HepG2 (cell line): ENCODE measurements at regions not wholly inside any gene's neighbourhood (a gene's known extent, or its start where the extent isn't known, plus 50 kb on each side); places are given as distances from the start of the nearest gene placed in this dataset.

Experiments used
- ATAC-seq: fragments of 200-7000 bp; cut with Tn5 transposase; 3 replicates; pipeline ENCODE4 v1.9.1; 2020; ENCODE audit warnings: mild to moderate bottlenecking, moderate library complexity
- BruUV-seq: library from RNA; stranded (reverse); fragments of 400-500 nt; replicated peaks from 2 replicates; lab custom pipeline; 2021; lab: Mats Ljungman, UMichigan
- CTCF ChIA-PET: fragments of 300-600 bp; formaldehyde crosslinking; extraction: SDS; loops from one replicate; lab custom pipeline; 2021; ENCODE audit warnings: low total read pairs, inconsistent platforms, low intra/inter-chr PET ratio; lab: Yijun Ruan, JAX
- POLR2A ChIA-PET: fragments of 350-600 bp; sonication (Branson Sonifier 250); formaldehyde crosslinking; loops from one replicate; lab custom pipeline; 2020; ENCODE audit warnings: antibody characterized with exemption, inconsistent platforms; lab: Yijun Ruan, JAX
- DNase-seq: peaks from one replicate; pipeline ENCODE4 v3.0.0-alpha.2; 2015; ENCODE audit warnings: low spot score
- FAIRE-seq: peaks from 3 replicates; lab custom pipeline; 2011; peaks lifted over from hg19 to GRCh38; lab: Jason Lieb, UNC
- H2AFZ ChIP-seq: one replicate; pipeline ENCODE4 v1.6.1; 2011; ENCODE audit warnings: low read length, inconsistent platforms
- H3K27ac ChIP-seq: fragments of 300-600 bp; 3 replicates; pipeline ENCODE4 v1.8.0; 2011; ENCODE audit warnings: mixed run types, mild to moderate bottlenecking, mixed read lengths, low read length, inconsistent platforms; ENCODE audit not compliant: insufficient read depth; ENCODE audit errors: extremely low read length
- H3K27me3 ChIP-seq, 2 experiments: fragments of 200-600 bp in 1 of 2; 2 replicates in 1 of 2; 3 replicates in 1 of 2; pipeline versions ENCODE4 v1.6.0 to v1.8.0; 2011; ENCODE audit warnings: low read length in 2 of 2, mild to moderate bottlenecking in 2 of 2, moderate library complexity in 2 of 2, inconsistent platforms in 1 of 2; ENCODE audit not compliant: insufficient read depth in 2 of 2, control insufficient read depth in 1 of 2
- H3K36me3 ChIP-seq, 2 experiments: fragments of 200-600 bp in 1 of 2; replicated peaks in 1 of 2; 2 replicates in 1 of 2; 3 replicates in 1 of 2; pipeline versions ENCODE4 v1.5.1 to v1.8.0; 2011; ENCODE audit warnings: low read length in 2 of 2, inconsistent platforms in 1 of 2; ENCODE audit not compliant: insufficient read depth in 2 of 2, control insufficient read depth in 1 of 2
- H3K4me1 ChIP-seq: 2 replicates; pipeline ENCODE4 v1.5.1; 2012; ENCODE audit warnings: low read length, inconsistent platforms; ENCODE audit not compliant: insufficient read depth
- H3K4me2 ChIP-seq: 2 replicates; pipeline ENCODE4 v1.6.0; 2011; ENCODE audit warnings: low read depth, low read length, inconsistent platforms
- H3K4me3 ChIP-seq, 3 experiments: fragments of 200-600 bp in 1 of 3; sonication (generic), shearing (Covaris generic) in 1 of 3; replicated peaks in 1 of 3; 2 replicates each; pipeline ENCODE4 v1.5.1; 2011 to 2016; ENCODE audit warnings: low read length in 3 of 3, inconsistent platforms in 2 of 3, low read depth in 2 of 3, mild to moderate bottlenecking in 2 of 3, control low read depth in 1 of 3, mixed read lengths in 1 of 3; ENCODE audit not compliant: insufficient read depth in 1 of 3
- H3K79me2 ChIP-seq: one replicate; pipeline ENCODE4 v1.6.1; 2011; ENCODE audit warnings: low read length, inconsistent platforms; ENCODE audit not compliant: insufficient read depth
- H3K9ac ChIP-seq: 2 replicates; pipeline ENCODE4 v1.6.0; 2011; ENCODE audit warnings: mild to moderate bottlenecking, low read depth, low read length, inconsistent platforms; ENCODE audit not compliant: insufficient read depth
- H3K9me3 ChIP-seq: 2 replicates; pipeline ENCODE4 v1.5.1; 2012; ENCODE audit warnings: mild to moderate bottlenecking, low read length
- H4K20me1 ChIP-seq: 2 replicates; pipeline ENCODE4 v1.6.0; 2011; ENCODE audit warnings: inconsistent platforms, mild to moderate bottlenecking, low read length, moderate library complexity; ENCODE audit not compliant: insufficient read depth
- GMEB1 ChIP-seq: sonication (generic); formaldehyde crosslinking; IDR thresholded peaks from 2 replicates; pipeline ENCODE4 v1.5.1; 2020; ENCODE audit warnings: missing genetic modification reagents, mild to moderate bottlenecking, borderline replicate concordance
- HNRNPL ChIP-seq: fragments of 200-400 bp; formaldehyde crosslinking; IDR thresholded peaks from 2 replicates; pipeline ENCODE4 v1.6.1; 2017; ENCODE audit warnings: mild to moderate bottlenecking, low read depth, low read length
- KDM5B ChIP-seq: sonication (generic); formaldehyde crosslinking; IDR thresholded peaks from 2 replicates; pipeline ENCODE4 v1.4.0; 2020; ENCODE audit warnings: missing genetic modification reagents, mild to moderate bottlenecking, borderline replicate concordance
- MXD3 ChIP-seq: IDR thresholded peaks from 2 replicates; pipeline ENCODE4 v1.6.1; 2016; ENCODE audit warnings: mild to moderate bottlenecking, missing biosample characterization, missing genetic modification reagents
- NFIC ChIP-seq: IDR thresholded peaks from 2 replicates; pipeline ENCODE4 v1.6.1; 2012; ENCODE audit warnings: mild to moderate bottlenecking, low read length, inconsistent platforms
- NFYC ChIP-seq: IDR thresholded peaks from 2 replicates; pipeline ENCODE4 v1.6.1; 2016; ENCODE audit warnings: missing genetic modification reagents, missing compliant biosample characterization
- TFDP2 ChIP-seq: sonication (generic); formaldehyde crosslinking; IDR thresholded peaks from 2 replicates; pipeline ENCODE4 v1.4.0; 2020; ENCODE audit warnings: missing genetic modification reagents
- ZHX1 ChIP-seq: sonication (generic); formaldehyde crosslinking; IDR thresholded peaks from 2 replicates; pipeline ENCODE4 v1.8.1; 2022; ENCODE audit warnings: low read depth, mild to moderate bottlenecking, missing genetic modification reagents
- ZNF180 ChIP-seq: sonication (generic); formaldehyde crosslinking; IDR thresholded peaks from 2 replicates; pipeline ENCODE4 v1.4.0; 2020; ENCODE audit warnings: low read depth, missing genetic modification reagents, borderline replicate concordance
- ZNF326 ChIP-seq: sonication (generic); formaldehyde crosslinking; IDR thresholded peaks from 2 replicates; pipeline ENCODE4 v1.4.0; 2020; ENCODE audit warnings: missing genetic modification reagents, borderline replicate concordance
- ZNF343 ChIP-seq: sonication (generic); formaldehyde crosslinking; IDR thresholded peaks from 2 replicates; pipeline ENCODE4 v1.4.0; 2020; ENCODE audit warnings: mild to moderate bottlenecking, missing genetic modification reagents
- ZNF619 ChIP-seq: sonication (generic); formaldehyde crosslinking; IDR thresholded peaks from 2 replicates; pipeline ENCODE4 v1.4.0; 2020; ENCODE audit warnings: mild to moderate bottlenecking, missing genetic modification reagents
- WGBS: methylation state at CpG from one replicate; pipeline ENCODE4 v1.1.6; 2017; ENCODE audit warnings: low lambda C conversion rate; 5-methylcytosine and 5-hydroxymethylcytosine counted together
- in situ Hi-C: cut with HindIII; loops from 2 replicates; pipeline ENCODE4 v1.10.0; 2017; ENCODE audit warnings: low pct_unique_long_range_greater_than_20kb; ENCODE audit not compliant: extremely low pct_ligation_motif_present
- intact Hi-C: fragments of 100-400 bp; cut with micrococcal nuclease; formaldehyde crosslinking; loops from one replicate; pipeline ENCODE4 v1.10.0; 2022; ENCODE audit not compliant: unreplicated experiment

- TF ChIP-seq GMEB1 (CRISPR knock-in tag) (no peak), KDM5B (no peak)
Observed at GRCh38 chr6:169996378-169997051, 245.1 kb downstream of the ERMARD start (continued).

- ATAC-seq (no peak), DNase-seq (no peak), FAIRE-seq (no peak)
- TF ChIP-seq NFIC (no peak), MXD3 (CRISPR knock-in tag) (no peak), ZNF180 (no peak), NFYC (CRISPR knock-in tag) (no peak), ZHX1 (CRISPR knock-in tag) (no peak), ZNF343 (CRISPR knock-in tag) (no peak), TFDP2 (CRISPR knock-in tag) (no peak), GMEB1 (CRISPR knock-in tag) (no peak), ZNF326 (CRISPR knock-in tag) (no peak), HNRNPL (no peak), ZNF619 (CRISPR knock-in tag) (no peak)
- CTCF ChIA-PET: no interaction called here
- no peak overlapping the region for H3K4me3 ChIP-seq
- H3K27me3 ChIP-seq: peaks cover 2 to 26% of the 10 kb centered on the region in 2 experiments; a peak in 3 of 5 replicates
- BruUV-seq: no TSS peak
- H3K9me3 ChIP-seq: no peaks in the 10 kb centered on the region
- no peaks in the 10 kb centered on the region for H3K4me1 ChIP-seq
- no peaks in the 10 kb centered on the region for H3K36me3 ChIP-seq
- H3K27ac ChIP-seq: no peak overlapping the region
- no peaks in the 10 kb centered on the region for H4K20me1 ChIP-seq
- POLR2A ChIA-PET: no interaction called here
- intact Hi-C loops: no loop called here
- in situ Hi-C loops: no loop called here
- 44% methylated on average over 8 of the region's 8 CpGs for WGBS
- no peaks in the 10 kb centered on the region for H3K79me2 ChIP-seq
- H3K9ac ChIP-seq: no peak overlapping the region
- H3K4me2 ChIP-seq: no peak overlapping the region
- H2AFZ ChIP-seq: no peak overlapping the region
Observed at GRCh38 chr6:169994739-169995138, 243.3 kb downstream of the ERMARD start.
